HEK293 (cell line): ENCODE measurements at regions not wholly inside any gene's neighbourhood (a gene's known extent, or its start where the extent isn't known, plus 50 kb on each side); places are given as distances from the start of the nearest gene placed in this dataset.

ENCODE experiments used
- RBAK ChIP-seq: fragments of 450-650 bp; formaldehyde crosslinking; IDR thresholded peaks from 2 replicates; pipeline ENCODE4 v1.5.1; 2016; ENCODE audit warnings: missing biosample characterization, missing genetic modification characterization
- ZBTB21 ChIP-seq: fragments of 450-650 bp; formaldehyde crosslinking; IDR thresholded peaks from 2 replicates; pipeline ENCODE4 v1.5.1; 2017; ENCODE audit warnings: missing biosample characterization, missing genetic modification characterization
- ZFP3 ChIP-seq: fragments of 450-650 bp; formaldehyde crosslinking; IDR thresholded peaks from 2 replicates; pipeline ENCODE4 v1.5.1; 2016; ENCODE audit warnings: low read depth, missing biosample characterization, missing genetic modification characterization
- ZNF274 ChIP-seq, 2 experiments: fragments of 200-500 bp in 1 of 2; fragments of 450-650 bp in 1 of 2; sonication (Bioruptor generic) in 1 of 2; formaldehyde crosslinking in 1 of 2; IDR thresholded peaks; 2 replicates each; pipeline versions ENCODE4 v1.5.1 to v1.6.1; 2014 to 2016; ENCODE audit warnings: borderline replicate concordance in 1 of 2, inconsistent platforms in 1 of 2, low read length in 1 of 2, missing biosample characterization in 1 of 2, missing genetic modification characterization in 1 of 2
- ZNF280C ChIP-seq: fragments of 450-650 bp; formaldehyde crosslinking; IDR thresholded peaks from 2 replicates; pipeline ENCODE4 v1.5.1; 2016; ENCODE audit warnings: missing biosample characterization, missing genetic modification characterization
- ZNF354C ChIP-seq: fragments of 450-650 bp; formaldehyde crosslinking; IDR thresholded peaks from 2 replicates; pipeline ENCODE4 v1.5.1; 2016; ENCODE audit warnings: missing biosample characterization, missing genetic modification characterization, low read depth, borderline replicate concordance
- ZNF843 ChIP-seq: fragments of 450-650 bp; formaldehyde crosslinking; IDR thresholded peaks from 2 replicates; pipeline ENCODE4 v1.5.1; 2016; ENCODE audit warnings: missing biosample characterization, missing genetic modification characterization
- TF ChIP-seq, protein P1 (sequence below): fragments of 450-650 bp; formaldehyde crosslinking; IDR thresholded peaks from 2 replicates; pipeline ENCODE4 v1.5.1; 2016; ENCODE audit warnings: missing biosample characterization, missing genetic modification characterization
- TF ChIP-seq, protein P2 (sequence below): fragments of 450-650 bp; formaldehyde crosslinking; IDR thresholded peaks from 2 replicates; pipeline ENCODE4 v1.5.1; 2016; ENCODE audit warnings: missing biosample characterization, missing genetic modification characterization, borderline replicate concordance
- TF ChIP-seq, protein P3 (sequence below): sonication (generic); formaldehyde crosslinking; IDR thresholded peaks from 2 replicates; pipeline ENCODE4 v1.8.1; 2022; ENCODE audit warnings: mild to moderate bottlenecking, moderate library complexity, missing genetic modification reagents

- TF ChIP-seq ZFP3 = no peak
- TF ChIP-seq, protein P1, sequence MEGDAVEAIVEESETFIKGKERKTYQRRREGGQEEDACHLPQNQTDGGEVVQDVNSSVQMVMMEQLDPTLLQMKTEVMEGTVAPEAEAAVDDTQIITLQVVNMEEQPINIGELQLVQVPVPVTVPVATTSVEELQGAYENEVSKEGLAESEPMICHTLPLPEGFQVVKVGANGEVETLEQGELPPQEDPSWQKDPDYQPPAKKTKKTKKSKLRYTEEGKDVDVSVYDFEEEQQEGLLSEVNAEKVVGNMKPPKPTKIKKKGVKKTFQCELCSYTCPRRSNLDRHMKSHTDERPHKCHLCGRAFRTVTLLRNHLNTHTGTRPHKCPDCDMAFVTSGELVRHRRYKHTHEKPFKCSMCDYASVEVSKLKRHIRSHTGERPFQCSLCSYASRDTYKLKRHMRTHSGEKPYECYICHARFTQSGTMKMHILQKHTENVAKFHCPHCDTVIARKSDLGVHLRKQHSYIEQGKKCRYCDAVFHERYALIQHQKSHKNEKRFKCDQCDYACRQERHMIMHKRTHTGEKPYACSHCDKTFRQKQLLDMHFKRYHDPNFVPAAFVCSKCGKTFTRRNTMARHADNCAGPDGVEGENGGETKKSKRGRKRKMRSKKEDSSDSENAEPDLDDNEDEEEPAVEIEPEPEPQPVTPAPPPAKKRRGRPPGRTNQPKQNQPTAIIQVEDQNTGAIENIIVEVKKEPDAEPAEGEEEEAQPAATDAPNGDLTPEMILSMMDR (tag by site-specific recombination) = no peak
- no peak for TF ChIP-seq RBAK (tag by site-specific recombination)
- TF ChIP-seq ZNF274 (IDR thresholded peaks at IDR 0.05; ENCODE audit: low read length) = no peak
- no peak for TF ChIP-seq ZNF274 (tag by site-specific recombination; IDR thresholded peaks at IDR 0.05; ENCODE audit: borderline replicate concordance)
- no peak for TF ChIP-seq ZNF354C (tag by site-specific recombination)
- no peak for TF ChIP-seq ZBTB21
- TF ChIP-seq ZNF280C (tag by site-specific recombination) = no peak
- TF ChIP-seq, protein P2, sequence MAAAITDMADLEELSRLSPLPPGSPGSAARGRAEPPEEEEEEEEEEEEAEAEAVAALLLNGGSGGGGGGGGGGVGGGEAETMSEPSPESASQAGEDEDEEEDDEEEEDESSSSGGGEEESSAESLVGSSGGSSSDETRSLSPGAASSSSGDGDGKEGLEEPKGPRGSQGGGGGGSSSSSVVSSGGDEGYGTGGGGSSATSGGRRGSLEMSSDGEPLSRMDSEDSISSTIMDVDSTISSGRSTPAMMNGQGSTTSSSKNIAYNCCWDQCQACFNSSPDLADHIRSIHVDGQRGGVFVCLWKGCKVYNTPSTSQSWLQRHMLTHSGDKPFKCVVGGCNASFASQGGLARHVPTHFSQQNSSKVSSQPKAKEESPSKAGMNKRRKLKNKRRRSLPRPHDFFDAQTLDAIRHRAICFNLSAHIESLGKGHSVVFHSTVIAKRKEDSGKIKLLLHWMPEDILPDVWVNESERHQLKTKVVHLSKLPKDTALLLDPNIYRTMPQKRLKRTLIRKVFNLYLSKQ (tag by site-specific recombination) = no peak
- TF ChIP-seq, protein P3, sequence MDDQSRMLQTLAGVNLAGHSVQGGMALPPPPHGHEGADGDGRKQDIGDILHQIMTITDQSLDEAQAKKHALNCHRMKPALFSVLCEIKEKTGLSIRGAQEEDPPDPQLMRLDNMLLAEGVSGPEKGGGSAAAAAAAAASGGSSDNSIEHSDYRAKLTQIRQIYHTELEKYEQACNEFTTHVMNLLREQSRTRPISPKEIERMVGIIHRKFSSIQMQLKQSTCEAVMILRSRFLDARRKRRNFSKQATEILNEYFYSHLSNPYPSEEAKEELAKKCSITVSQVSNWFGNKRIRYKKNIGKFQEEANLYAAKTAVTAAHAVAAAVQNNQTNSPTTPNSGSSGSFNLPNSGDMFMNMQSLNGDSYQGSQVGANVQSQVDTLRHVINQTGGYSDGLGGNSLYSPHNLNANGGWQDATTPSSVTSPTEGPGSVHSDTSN (CRISPR knock-in tag) = no peak
- no peak for TF ChIP-seq ZNF843 (tag by site-specific recombination)
Observed at GRCh38 chr11:23696688-23697415, 800.0 kb upstream of the LUZP2 start.
